GM18858 (cell line): ENCODE measurements at regions not wholly inside any gene's neighbourhood (a gene's known extent, or its start where the extent isn't known, plus 50 kb on each side); places are given as distances from the start of the nearest gene placed in this dataset.
A peak's percentile ranks its signal among the peaks of the same experiment; 100 is the strongest.
"Not testable (repeated sequence)": the region's sequence is repeated elsewhere in the genome, so short reads cannot be mapped to it uniquely, and the experiment has no call there.

ENCODE experiments used
- ATAC-seq: cut with Tn5 transposase; IDR thresholded peaks from one replicate; pipeline ENCODE4 v1.9.1; 2021; ENCODE audit not compliant: unreplicated experiment

GRCh38 chr7:142637240-142637639 is 112.0 kb upstream of the PRSS1 start:
- no peak for ATAC-seq

- ATAC-seq: no peak
Observed at GRCh38 chr7:142636751-142637150, 112.5 kb upstream of the PRSS1 start.

GRCh38 chr7:142636107-142636506 is 113.2 kb upstream of the PRSS1 start:
- not testable (repeated sequence) for ATAC-seq

GRCh38 chr7:142632271-142633134 is 116.8 kb upstream of the PRSS1 start:
- ATAC-seq: peak; percentile 89

GRCh38 chr7:142629588-142630260 is 119.5 kb upstream of the PRSS1 start:
- no peak for ATAC-seq

GRCh38 chr7:142628945-142629344 is 120.3 kb upstream of the PRSS1 start:
- ATAC-seq: no peak

GRCh38 chr7:142627223-142627622 is 122.0 kb upstream of the PRSS1 start:
- ATAC-seq: not testable (repeated sequence)

GRCh38 chr7:142626420-142627035 is 122.7 kb upstream of the PRSS1 start:
- ATAC-seq: peak; percentile 81

- not testable (repeated sequence) for ATAC-seq
Observed at GRCh38 chr7:142625216-142625615, 124.1 kb upstream of the PRSS1 start.

- no peak for ATAC-seq
Observed at GRCh38 chr7:142620402-142620801, 128.9 kb upstream of the PRSS1 start.

GRCh38 chr7:142618655-142619351 is 130.5 kb upstream of the PRSS1 start:
- ATAC-seq: no peak

GRCh38 chr7:142616842-142617241 is 132.4 kb upstream of the PRSS1 start:
- no peak for ATAC-seq

GRCh38 chr7:142616121-142616643 is 133.1 kb upstream of the PRSS1 start:
- no peak for ATAC-seq

- no peak for ATAC-seq
Observed at GRCh38 chr7:142615508-142615907, 133.8 kb upstream of the PRSS1 start.

GRCh38 chr7:142614116-142614515 is 135.2 kb upstream of the PRSS1 start:
- no peak for ATAC-seq

- ATAC-seq: no peak
Observed at GRCh38 chr7:142612237-142612881, 136.9 kb upstream of the PRSS1 start.

- no peak for ATAC-seq
Observed at GRCh38 chr7:142611566-142612236, 137.6 kb upstream of the PRSS1 start.

- ATAC-seq: no peak
Observed at GRCh38 chr7:142608630-142609428, 140.4 kb upstream of the PRSS1 start.

GRCh38 chr7:142607351-142607750 is 141.9 kb upstream of the PRSS1 start:
- no peak for ATAC-seq
